HepG2 (cell line): ENCODE measurements at regions not wholly inside any gene's neighbourhood (a gene's known extent, or its start where the extent isn't known, plus 50 kb on each side); places are given as distances from the start of the nearest gene placed in this dataset.

Source experiments
- CHD2 ChIP-seq: IDR thresholded peaks from 2 replicates; pipeline ENCODE4 v1.6.1; 2011; ENCODE audit warnings: low read depth, low read length, improper control_type of control experiment
- FOXP4 ChIP-seq: sonication (generic); formaldehyde crosslinking; IDR thresholded peaks from 2 replicates; pipeline ENCODE4 v1.4.0; 2020; ENCODE audit warnings: missing genetic modification reagents
- GTF3A ChIP-seq: sonication (generic); formaldehyde crosslinking; conservative IDR thresholded peaks from 2 replicates; pipeline ENCODE4 v1.4.0; 2020; ENCODE audit warnings: mild to moderate bottlenecking, missing genetic modification reagents
- HMG20A ChIP-seq: IDR thresholded peaks from 2 replicates; pipeline ENCODE4 v1.6.1; 2016; ENCODE audit warnings: borderline replicate concordance
- HMGA1 ChIP-seq: sonication (generic); formaldehyde crosslinking; conservative IDR thresholded peaks from 2 replicates; pipeline ENCODE4 v1.4.0; 2020; ENCODE audit warnings: missing genetic modification reagents
- HNF1A ChIP-seq, 2 experiments: sonication (generic) in 1 of 2; formaldehyde crosslinking in 1 of 2; IDR thresholded peaks; 2 replicates each; pipeline versions ENCODE4 v1.4.0 to v1.6.1; 2016 to 2020; ENCODE audit warnings: borderline replicate concordance in 1 of 2, low read depth in 1 of 2, mild to moderate bottlenecking in 1 of 2, missing genetic modification reagents in 1 of 2
- HOXA5 ChIP-seq: sonication (generic); formaldehyde crosslinking; IDR thresholded peaks from 2 replicates; pipeline ENCODE4 v1.4.0; 2020; ENCODE audit warnings: missing genetic modification reagents
- IRF9 ChIP-seq: sonication (generic); formaldehyde crosslinking; IDR thresholded peaks from 2 replicates; pipeline ENCODE4 v1.8.0; 2022; ENCODE audit warnings: missing genetic modification reagents, mild to moderate bottlenecking, borderline replicate concordance
- MXI1 ChIP-seq: IDR thresholded peaks from 3 replicates; pipeline ENCODE4 v1.6.1; 2012; ENCODE audit warnings: low read depth, low read length, inconsistent platforms, borderline replicate concordance
- NFE2 ChIP-seq: sonication (generic); formaldehyde crosslinking; IDR thresholded peaks from 2 replicates; pipeline ENCODE4 v1.4.0; 2020; ENCODE audit warnings: missing genetic modification reagents
- NR2F6 ChIP-seq, 2 experiments: IDR thresholded peaks; 2 replicates each; pipeline ENCODE4 v1.6.1; 2016; ENCODE audit warnings: antibody characterized with exemption in 1 of 2, mild to moderate bottlenecking in 1 of 2
- NRL ChIP-seq: sonication (generic); formaldehyde crosslinking; IDR thresholded peaks from 2 replicates; pipeline ENCODE4 v1.5.0; 2020; ENCODE audit warnings: missing genetic modification reagents, mild to moderate bottlenecking, moderate library complexity, borderline replicate concordance
- POLR2AphosphoS2 ChIP-seq: IDR thresholded peaks from 2 replicates; pipeline ENCODE4 v1.6.1; 2011; ENCODE audit warnings: low read depth, low read length, improper control_type of control experiment
- RAD51 ChIP-seq: fragments of 450-650 bp; IDR thresholded peaks from 2 replicates; pipeline ENCODE4 v1.6.1; 2016; ENCODE audit warnings: borderline replicate concordance
- SATB2 ChIP-seq: sonication (generic); formaldehyde crosslinking; IDR thresholded peaks from 2 replicates; pipeline ENCODE4 v1.5.0; 2020; ENCODE audit warnings: missing genetic modification reagents
- TCF12 ChIP-seq, 2 experiments: fragments of 450-650 bp in 1 of 2; sonication (generic) in 1 of 2; formaldehyde crosslinking in 1 of 2; IDR thresholded peaks; 2 replicates each; pipeline versions ENCODE4 v1.6.1 to v1.8.0; 2017 to 2022; ENCODE audit warnings: antibody characterized with exemption in 1 of 2, mild to moderate bottlenecking in 1 of 2, missing genetic modification reagents in 1 of 2, moderate library complexity in 1 of 2
- THYN1 ChIP-seq: sonication (generic); formaldehyde crosslinking; IDR thresholded peaks from 2 replicates; pipeline ENCODE4 v1.8.1; 2023; ENCODE audit warnings: low read depth, mild to moderate bottlenecking, moderate library complexity, missing genetic modification reagents, borderline replicate concordance
- XRCC5 ChIP-seq: fragments of 200-400 bp; formaldehyde crosslinking; optimal IDR thresholded peaks from 2 replicates; pipeline ENCODE3; 2017; ENCODE audit warnings: mild to moderate bottlenecking, low read length
- ZNF280B ChIP-seq: sonication (generic); formaldehyde crosslinking; IDR thresholded peaks from 2 replicates; pipeline ENCODE4 v1.5.0; 2020; ENCODE audit warnings: missing genetic modification reagents, mild to moderate bottlenecking, borderline replicate concordance
- ZNF780A ChIP-seq: sonication (generic); formaldehyde crosslinking; IDR thresholded peaks from 2 replicates; pipeline ENCODE4 v1.8.0; 2022; ENCODE audit warnings: mild to moderate bottlenecking, missing genetic modification reagents, moderate library complexity

GRCh38 chr13:50244713-50245574, 229.7 kb downstream of the KCNRG start (continued):
- TF ChIP-seq XRCC5 (peak; percentile 79), HMG20A (CRISPR knock-in tag) (peak; percentile 98), MXI1 (peak; percentile 69; the same call in 1 of the 3 replicates), HMGA1 (CRISPR knock-in tag) (no peak), POLR2AphosphoS2 (no peak), TCF12 (IDR thresholded peaks at IDR 0.05) (no peak), TCF12 (CRISPR knock-in tag; IDR thresholded peaks at IDR 0.05) (peak; percentile 85), NR2F6 (IDR thresholded peaks at IDR 0.05) (peak; percentile 96), NR2F6 (CRISPR knock-in tag; IDR thresholded peaks at IDR 0.05) (peak; percentile 95), GTF3A (CRISPR knock-in tag) (no peak), NRL (CRISPR knock-in tag) (no peak), NFE2 (CRISPR knock-in tag) (no peak), ZNF780A (peak; percentile 79; the same call in 1 of the 2 replicates), IRF9 (no peak; the same call in 1 of the 2 replicates), THYN1 (CRISPR knock-in tag) (no peak), HNF1A (IDR thresholded peaks at IDR 0.05; ENCODE audit: low read depth) (peak; percentile 62; the same call in 1 of the 2 replicates), HNF1A (CRISPR knock-in tag; IDR thresholded peaks at IDR 0.05; ENCODE audit: borderline replicate concordance) (peak; percentile 91), SATB2 (CRISPR knock-in tag) (no peak), ZNF280B (CRISPR knock-in tag) (no peak), CHD2 (peak; percentile 55; the same call in 1 of the 2 replicates), HOXA5 (CRISPR knock-in tag) (peak; percentile 89), FOXP4 (CRISPR knock-in tag) (peak; percentile 97), RAD51 (no peak)
